ENCODE measurements at regions not wholly inside any gene's neighbourhood (a gene's known extent, or its start where the extent isn't known, plus 50 kb on each side); places are given as distances from the start of the nearest gene placed in this dataset.

DNA sequence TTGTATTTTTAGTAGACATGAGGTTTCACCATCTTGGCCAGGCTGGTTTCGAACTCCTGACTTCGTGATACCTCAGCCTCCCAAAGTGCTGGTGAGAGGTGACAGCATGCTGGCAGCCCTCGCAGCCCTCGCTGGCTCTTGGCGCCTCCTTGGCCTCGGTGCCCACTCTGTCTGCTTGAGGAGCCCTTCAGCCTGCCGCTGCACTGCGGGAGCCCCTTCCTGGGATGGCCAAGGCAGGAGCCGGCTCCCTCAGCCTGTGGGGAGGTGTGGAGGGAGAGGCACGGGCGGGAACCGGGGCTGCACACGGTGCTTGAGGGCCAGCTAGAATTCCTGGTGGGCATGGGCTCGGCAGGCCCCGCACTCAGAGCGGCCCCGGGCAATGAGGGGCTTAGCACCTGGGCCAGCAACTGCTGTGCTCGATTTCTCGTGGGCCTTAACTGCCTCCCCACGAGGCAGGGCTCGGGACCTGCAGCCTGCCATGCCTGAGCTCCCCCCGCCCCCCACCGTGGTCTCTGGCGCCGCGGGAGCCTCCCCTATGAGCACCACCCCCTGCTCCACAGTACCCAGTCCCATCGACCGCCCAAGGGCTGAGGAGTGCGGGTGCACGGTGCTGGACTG is 96.5 kb upstream of the RHOBTB1 start:
- TF ChIP-seq, protein P1, sequence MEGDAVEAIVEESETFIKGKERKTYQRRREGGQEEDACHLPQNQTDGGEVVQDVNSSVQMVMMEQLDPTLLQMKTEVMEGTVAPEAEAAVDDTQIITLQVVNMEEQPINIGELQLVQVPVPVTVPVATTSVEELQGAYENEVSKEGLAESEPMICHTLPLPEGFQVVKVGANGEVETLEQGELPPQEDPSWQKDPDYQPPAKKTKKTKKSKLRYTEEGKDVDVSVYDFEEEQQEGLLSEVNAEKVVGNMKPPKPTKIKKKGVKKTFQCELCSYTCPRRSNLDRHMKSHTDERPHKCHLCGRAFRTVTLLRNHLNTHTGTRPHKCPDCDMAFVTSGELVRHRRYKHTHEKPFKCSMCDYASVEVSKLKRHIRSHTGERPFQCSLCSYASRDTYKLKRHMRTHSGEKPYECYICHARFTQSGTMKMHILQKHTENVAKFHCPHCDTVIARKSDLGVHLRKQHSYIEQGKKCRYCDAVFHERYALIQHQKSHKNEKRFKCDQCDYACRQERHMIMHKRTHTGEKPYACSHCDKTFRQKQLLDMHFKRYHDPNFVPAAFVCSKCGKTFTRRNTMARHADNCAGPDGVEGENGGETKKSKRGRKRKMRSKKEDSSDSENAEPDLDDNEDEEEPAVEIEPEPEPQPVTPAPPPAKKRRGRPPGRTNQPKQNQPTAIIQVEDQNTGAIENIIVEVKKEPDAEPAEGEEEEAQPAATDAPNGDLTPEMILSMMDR (IDR thresholded peaks at IDR 0.05) = no peak
- no peak for TF ChIP-seq POLR2A (IDR thresholded peaks at IDR 0.05)
- TF ChIP-seq POLR2AphosphoS5 (IDR thresholded peaks at IDR 0.05) = no peak
- no peak for TF ChIP-seq EP300 (IDR thresholded peaks at IDR 0.05)
